Hypothalamus (tissue), 51 donors: ENCODE measurements at regions not wholly inside any gene's neighbourhood (a gene's known extent, or its start where the extent isn't known, plus 50 kb on each side); places are given as distances from the start of the nearest gene placed in this dataset.
"Not testable (repeated sequence)": the region's sequence is repeated elsewhere in the genome, so short reads cannot be mapped to it uniquely, and the experiment has no call there.

Source experiments
- DNase-seq, 51 donors: peaks; one replicate each; lab custom pipeline; 2025; lab: John Stamatoyannopoulos, UW

- peak in 1 of 51 donors; percentile 0 for DNase-seq
These were observed 430.5 kb upstream of the POU3F4 start for GRCh38 chrX:83077606-83078005.

DNA sequence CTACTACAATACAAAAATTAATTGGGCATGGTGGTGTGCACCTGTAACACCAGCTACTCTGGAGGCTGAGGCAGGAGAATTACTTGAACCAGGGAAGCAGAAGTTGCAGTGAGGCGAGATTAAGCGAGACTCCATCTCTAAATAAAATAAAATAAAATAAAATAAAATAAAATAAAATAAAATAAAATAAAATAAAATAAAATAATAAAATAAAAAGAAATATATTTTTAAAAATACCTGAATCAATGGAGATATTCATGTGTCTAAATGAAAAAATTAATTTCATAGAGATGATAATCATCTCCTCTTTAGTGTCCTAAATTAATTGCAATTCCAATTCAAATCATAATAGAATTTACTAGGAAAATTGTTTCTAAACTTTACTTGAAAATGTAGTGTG is 406.1 kb upstream of the POU3F4 start:
- DNase-seq, result no peak

GRCh38 chrX:83108278-83108677 is 399.8 kb upstream of the POU3F4 start:
- no peak for DNase-seq

DNA sequence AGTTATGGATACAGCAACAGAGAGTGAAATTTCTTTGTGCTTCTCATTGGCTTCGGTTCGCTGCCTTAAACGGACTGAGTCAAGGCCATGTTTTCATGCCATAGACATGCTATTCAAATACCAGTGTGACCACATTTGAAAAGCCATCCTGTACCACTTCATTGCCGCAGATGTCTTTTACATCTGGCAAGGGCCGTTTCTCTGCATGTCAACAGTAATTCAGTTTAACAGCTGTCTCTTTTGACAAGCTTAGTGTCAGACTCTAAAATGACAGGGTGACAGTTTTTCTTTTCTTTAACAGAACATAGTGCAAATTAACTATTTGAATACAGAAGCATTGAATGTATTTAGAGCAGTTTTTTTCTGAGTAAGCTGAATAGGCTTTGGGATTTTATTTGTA is 362.2 kb upstream of the POU3F4 start:
- DNase-seq, result no peak

DNA sequence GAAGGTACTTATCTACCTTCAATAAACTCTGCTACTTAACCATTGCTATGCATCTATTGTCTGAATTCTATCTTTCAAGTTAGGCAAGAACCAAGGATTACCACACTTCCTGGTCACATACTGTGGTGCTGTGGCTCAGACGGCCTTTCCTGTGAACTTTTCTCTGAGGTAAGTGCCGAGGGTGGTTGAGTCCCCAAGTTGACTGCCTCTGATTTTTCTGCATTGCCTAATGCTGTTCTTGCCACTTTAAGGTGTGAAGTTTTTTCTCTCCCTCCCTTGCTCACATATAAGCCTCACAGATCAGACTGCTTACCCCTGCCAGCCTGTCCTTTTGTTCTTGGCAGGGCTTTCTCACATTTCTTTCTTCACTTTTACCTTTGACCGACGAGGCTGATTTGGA is 348.0 kb upstream of the POU3F4 start:
- DNase-seq, result no peak

- DNase-seq, result not testable (repeated sequence)
These were observed 344.0 kb upstream of the POU3F4 start for GRCh38 chrX:83164063-83164462.

DNA sequence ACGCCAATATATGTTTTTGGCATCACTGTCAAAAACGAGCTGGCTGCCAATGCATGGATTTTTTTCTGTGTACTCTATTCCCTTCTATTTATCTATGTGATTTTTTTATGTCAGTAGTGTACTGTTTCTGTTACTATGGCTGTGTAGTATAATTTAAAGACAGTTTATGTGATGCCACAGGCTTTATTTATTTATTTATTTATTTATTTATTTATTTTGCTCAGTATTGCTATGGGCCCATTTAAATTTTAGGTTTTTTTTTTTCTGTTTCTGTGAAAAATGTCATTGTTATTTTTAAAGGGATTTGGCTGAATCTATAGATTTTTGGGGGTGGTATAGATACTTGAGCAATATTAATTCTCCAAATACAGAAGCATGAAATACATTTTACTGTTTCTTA is 338.4 kb upstream of the POU3F4 start:
- DNase-seq, result no peak

GRCh38 chrX:83185010-83185409 is 323.1 kb upstream of the POU3F4 start:
- DNase-seq, result no peak

- no peak for DNase-seq
These were observed 322.2 kb upstream of the POU3F4 start for GRCh38 chrX:83185887-83186286.

GRCh38 chrX:83186632-83187031 is 321.5 kb upstream of the POU3F4 start:
- no peak for DNase-seq
